ENCODE measurements at regions not wholly inside any gene's neighbourhood (a gene's known extent, or its start where the extent isn't known, plus 50 kb on each side); places are given as distances from the start of the nearest gene placed in this dataset.

DNA sequence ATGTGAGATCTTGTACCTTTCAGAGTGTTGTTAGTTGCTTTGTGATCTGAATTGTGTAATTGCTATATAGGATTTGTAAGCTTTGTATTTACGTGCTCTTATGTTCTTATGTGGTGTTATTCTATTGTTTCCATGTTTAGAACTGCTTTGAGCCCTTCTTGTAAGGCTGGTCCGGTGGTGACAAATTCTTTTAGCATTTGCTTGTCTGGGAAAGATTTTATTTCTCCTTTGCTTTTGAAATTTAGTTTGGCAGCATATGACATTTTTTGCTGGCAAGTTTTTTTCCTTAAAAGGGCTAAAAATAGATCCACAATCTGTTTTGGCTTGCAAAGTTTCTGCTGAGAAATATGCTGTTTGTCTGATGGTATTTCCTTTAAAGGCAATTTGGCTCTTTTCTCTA lies 1089.2 kb upstream of the PCDH9 start (continued):
- TF ChIP-seq ZBTB40 (IDR thresholded peaks at IDR 0.05; ENCODE audit: borderline replicate concordance) (no peak), CEBPZ (IDR thresholded peaks at IDR 0.05; ENCODE audit: low read depth, low read length) (no peak), LARP7 (IDR thresholded peaks at IDR 0.05) (no peak), TCF3 (IDR thresholded peaks at IDR 0.05; ENCODE audit: borderline replicate concordance, insufficient read depth, low read depth, low read length) (no peak), PKNOX1 (IDR thresholded peaks at IDR 0.05) (no peak), RFX5 (IDR thresholded peaks at IDR 0.05; ENCODE audit: low read depth, low read length) (no peak), IRF4 (IDR thresholded peaks at IDR 0.05; ENCODE audit: low read depth, low read length) (no peak), EGR1 (IDR thresholded peaks at IDR 0.05; ENCODE audit: borderline replicate concordance in 1 of 2, low read depth in 2 of 2, low read length in 2 of 2) (no peak)
